ENCODE measurements at regions not wholly inside any gene's neighbourhood (a gene's known extent, or its start where the extent isn't known, plus 50 kb on each side); places are given as distances from the start of the nearest gene placed in this dataset.

DNA sequence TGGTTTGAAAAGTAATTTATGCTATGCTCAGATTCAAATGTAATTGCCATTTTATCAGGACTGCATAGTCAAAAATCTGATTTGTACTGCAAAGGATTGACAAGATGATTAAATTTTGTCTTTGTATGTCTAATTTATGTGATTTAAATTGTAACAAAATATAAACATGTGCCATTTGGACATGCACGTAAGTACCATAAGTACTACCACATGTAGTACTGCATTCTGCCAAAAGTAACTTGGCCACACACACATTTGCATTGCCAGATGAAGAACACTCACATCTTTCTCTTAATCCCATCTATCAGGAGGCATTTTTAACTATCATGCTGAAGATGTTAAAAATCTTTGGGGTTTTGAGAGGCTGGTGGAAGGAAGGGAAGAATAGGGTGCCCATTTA lies 133.3 kb downstream of the KLF12 start:
- no peak for DNase-seq (ENCODE audit: low read depth)

DNA sequence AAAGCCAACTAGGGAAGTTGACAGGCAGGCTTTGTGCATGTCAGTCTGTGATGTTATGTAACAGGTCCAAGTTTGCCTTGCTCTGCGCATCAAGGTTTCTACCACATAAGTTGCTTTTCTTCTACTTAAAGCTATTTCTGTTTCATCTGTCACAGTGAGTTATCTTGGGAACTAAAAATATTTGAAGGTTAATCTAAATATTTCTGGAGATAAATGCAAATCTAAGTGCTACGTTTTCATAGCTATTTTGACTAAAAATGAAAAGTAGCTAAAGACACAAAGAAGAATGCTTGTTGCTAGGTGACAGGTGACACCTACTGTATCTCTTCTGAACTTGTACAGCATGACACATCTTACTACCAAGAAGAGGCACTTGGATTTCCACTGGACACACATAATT lies 135.6 kb downstream of the KLF12 start:
- DNase-seq (ENCODE audit: low read depth), result no peak

DNA sequence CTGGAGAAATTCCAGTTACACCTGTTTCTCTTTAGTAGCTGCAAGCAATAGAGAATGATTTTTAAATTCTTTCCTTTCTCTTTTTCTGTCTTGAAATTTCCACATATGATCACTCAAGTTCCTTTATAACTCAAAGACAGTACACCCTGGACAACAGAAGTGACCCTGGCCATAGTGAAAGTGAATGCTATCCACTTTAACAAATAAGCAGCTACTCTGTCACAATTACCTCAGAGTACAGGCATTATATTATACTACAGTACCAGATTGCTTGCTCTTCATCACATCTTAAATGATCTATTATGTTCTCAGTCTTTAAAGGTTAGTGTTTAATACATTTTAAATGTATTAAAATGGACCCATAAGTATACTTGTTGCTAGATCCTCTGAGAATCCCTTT lies 136.2 kb downstream of the KLF12 start:
- no peak for DNase-seq (ENCODE audit: low read depth)

DNA sequence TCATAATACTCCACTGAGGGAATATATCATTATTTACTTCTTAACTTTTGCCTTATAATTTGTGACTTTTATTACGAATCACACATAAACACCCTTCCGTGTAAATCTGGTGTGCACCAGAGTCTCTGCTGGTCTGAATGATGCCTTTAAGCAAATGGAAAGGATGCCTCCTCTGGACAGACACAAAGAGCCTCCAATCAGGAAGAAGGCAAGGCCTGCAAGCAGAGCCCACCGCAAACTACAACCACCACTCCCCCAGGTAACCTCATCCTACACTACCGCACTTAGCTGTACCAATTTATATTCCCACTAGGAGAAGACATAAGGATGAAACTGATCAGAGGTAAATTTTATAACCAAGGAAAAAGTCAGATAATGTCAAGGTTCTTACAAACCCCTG lies 137.6 kb downstream of the KLF12 start:
- DNase-seq (ENCODE audit: low read depth), result no peak

DNA sequence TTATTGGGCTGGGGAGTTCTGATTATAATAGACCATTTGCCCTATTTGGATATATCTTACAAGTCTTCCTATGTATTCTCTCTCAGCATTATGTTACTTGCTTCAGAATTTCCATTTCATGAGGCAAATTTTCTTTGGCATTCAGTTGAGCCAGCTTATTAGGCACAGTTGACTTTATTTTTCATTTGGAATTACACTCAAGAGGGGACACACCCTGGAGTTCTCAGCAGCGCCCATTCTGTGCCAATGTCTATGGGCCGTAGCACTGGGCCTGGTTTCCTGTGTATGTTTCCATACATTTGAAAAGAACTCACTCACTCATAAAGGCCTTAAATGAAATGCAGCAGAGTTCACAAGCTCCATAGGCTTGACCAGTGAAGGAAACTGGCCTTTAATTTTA lies 138.5 kb downstream of the KLF12 start:
- no peak for DNase-seq (ENCODE audit: low read depth)

DNA sequence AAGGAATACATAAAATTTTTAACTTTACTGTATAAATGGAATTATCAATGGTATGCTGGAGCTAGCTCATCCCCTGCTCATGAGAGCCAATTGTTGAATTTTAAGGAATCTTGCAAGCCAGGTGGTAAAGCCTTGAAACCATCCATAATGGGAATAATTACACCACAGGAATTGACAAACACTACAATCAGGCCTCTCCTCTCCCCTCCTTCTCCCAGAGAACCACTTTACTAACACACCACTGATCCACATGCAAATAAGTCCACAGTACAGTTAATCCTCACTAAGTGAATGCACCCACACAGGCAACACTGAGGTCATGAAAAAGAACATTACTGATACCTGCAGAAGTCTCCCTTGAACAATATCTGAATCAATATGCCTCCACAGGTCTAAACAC lies 140.5 kb downstream of the KLF12 start:
- DNase-seq (ENCODE audit: low read depth), result no peak

DNA sequence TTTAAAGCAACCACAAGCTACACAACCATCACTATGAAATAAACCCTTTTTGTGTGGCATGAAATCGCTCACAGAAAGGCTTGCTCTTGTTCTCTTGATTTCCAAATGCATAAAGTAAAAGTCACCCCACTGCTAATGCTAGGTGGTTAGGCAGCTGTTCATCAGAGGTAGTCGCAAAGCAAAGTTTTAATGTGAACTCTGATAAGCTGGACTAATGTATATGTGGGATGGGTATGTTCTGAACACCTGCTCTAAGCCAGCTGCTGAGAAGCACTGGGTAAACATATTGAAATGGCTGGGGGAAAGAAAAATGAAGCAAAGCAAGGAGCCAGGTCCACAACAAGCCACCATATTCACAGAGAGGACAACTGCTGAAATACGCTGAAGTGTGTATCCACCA lies 142.3 kb downstream of the KLF12 start:
- no peak for DNase-seq (ENCODE audit: low read depth)

DNA sequence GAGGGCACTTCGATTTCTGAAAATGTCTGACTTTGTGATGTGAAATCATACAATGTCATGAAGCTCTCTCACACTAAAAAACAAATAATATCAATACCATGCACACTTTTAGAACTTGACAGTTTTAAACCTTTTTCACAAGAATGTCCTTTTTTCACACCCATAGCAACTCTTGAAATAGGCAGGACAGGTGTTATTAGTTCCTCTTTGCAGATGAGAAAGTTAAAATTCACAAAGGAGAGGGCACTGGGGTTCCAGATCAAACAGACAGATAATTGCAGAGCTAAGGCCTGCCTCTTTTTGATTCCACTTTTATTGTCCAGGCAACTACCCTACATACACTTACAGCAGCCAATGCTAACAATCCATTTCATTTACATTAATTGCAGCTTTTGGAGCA lies 142.8 kb downstream of the KLF12 start:
- DNase-seq (ENCODE audit: low read depth), result no peak

DNA sequence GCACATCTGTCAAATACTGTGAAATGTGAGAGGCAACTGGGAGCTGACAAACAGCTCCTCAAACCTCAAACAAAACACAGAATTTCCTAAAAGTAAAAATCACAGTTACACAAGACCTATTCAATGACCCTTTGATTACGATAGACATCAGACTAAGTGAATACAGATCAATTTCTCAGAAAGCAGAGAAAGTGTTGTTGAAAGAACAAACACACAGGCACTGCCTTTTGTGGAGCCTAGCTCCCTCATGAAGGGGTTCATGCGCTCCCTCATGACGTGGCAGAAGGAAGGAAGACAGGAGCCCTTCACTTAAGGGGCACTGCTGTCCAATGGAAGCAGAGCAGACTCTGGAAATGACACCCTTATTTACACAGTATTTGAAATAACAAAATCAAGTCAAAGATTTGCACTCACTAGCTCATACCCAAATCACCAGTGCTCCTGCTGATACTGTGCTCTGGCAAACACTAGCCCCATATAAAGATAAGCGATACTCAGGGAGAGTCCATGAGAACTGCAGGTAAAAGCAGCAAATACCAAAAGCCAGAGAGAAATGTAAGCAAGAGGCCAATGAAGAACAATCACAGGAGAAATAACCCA lies 144.9 kb downstream of the KLF12 start:
- DNase-seq (ENCODE audit: low read depth), result no peak

DNA sequence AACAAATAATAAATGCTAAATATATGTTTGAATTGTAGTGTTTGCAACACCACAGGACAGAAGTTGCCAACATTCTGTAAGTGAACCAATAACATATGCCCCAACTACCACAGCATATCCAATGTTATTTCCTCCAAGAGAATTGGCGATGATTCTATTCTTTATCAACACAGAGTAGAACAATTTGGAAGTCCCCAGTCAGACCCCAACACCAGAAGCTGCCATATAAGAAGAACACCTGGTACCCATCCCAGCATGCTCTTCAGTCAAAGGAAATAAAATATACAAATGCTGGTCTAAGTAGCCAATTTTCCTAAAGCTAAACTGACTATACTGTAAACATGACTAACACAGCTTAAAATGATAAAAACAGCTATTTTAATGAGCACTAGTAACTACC lies 145.7 kb downstream of the KLF12 start:
- no peak for DNase-seq (ENCODE audit: low read depth)

DNA sequence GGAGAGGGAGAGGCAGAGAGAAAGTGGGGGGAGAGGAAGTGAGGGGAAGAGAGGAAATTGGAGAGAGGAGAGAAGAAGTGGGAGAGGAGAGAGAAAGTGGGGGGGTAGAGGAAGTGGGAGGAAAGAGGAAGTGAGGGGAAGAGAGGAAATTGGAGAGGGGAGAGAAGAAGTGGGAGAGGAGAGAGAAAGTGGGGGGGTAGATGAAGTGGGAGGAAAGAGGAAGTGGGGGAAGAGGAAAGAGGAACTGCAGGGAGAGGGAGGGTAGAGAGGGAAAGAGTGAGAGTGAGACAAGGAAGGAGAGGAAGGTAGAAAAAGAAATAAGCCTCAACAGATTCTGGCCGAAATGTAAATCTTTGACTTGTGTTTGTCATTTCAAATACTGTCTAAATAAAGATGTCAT lies 146.6 kb downstream of the KLF12 start:
- DNase-seq (ENCODE audit: low read depth), result no peak

DNA sequence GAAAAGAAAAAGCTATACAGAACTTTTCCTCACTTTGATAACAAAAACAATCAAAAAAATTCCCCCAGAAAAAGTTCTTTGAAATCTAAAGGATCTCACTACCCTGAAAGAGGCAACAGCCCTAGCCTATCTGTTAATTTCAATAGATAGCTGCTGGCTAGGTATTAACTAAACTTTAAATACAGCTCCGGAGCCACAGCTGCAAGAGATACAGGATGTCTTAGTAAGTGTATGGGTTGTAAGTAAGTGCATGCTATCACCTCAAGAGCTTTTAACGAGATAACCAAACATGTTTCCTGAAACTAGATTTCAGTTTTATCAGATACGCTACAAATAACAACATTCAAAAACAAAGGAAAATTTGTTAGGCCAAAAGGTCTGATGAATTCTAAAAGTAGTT lies 148.4 kb downstream of the KLF12 start:
- DNase-seq (ENCODE audit: low read depth), result no peak

DNA sequence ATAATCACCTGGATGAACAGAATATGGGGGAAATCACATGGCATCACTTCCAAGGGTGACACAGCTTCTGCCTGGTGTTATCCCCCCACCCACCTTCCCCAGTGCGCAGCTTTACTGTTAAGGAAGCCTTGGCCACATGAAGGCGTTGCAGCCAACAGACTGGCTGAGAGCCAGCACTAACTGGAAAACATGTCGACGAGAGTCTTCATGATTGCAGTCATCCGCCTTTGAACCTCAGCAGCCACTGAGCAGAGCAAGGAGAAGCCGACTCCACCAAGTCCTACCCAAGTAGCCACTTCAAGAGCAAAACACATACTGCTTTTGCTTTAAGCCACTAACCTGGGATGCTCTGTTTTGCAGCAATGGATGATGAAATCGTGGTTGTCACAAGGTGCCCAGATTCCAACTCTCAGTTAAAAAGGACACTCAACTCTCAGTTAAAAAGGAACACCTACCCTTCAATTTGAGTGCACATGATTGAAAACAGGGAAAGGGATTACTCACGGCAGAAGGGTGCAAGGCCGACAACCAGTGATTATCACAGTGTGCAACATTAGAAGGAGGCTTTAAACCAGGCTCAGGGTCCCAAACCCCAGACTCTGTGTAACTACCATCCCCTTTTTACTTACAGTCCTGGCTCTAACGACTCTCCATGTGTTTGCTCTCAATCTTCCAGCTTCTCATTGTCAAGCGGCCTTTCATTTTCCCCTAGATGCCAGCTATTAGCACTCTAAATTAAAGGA lies 149.1 kb downstream of the KLF12 start:
- no peak for DNase-seq (ENCODE audit: low read depth)

DNA sequence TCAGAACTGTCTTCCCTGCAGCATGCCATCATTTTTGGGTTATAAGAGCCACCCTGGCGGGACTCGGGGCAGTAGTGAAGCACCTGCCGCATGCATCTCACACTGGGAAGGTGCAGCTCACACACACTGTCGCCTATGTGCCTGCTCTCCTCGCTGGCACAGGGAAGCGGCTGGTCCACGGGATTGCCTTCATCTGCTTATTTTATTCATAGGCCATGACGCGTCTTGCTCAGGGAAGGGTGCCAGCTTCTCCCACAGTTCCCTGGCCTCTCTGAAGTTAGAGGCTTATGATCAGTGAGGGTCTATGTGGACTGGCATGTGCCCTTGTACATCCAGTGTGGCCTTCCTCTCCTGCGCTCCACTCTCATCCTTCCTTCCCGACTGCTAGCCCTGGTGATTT lies 150.0 kb downstream of the KLF12 start:
- DNase-seq (ENCODE audit: low read depth), result no peak

DNA sequence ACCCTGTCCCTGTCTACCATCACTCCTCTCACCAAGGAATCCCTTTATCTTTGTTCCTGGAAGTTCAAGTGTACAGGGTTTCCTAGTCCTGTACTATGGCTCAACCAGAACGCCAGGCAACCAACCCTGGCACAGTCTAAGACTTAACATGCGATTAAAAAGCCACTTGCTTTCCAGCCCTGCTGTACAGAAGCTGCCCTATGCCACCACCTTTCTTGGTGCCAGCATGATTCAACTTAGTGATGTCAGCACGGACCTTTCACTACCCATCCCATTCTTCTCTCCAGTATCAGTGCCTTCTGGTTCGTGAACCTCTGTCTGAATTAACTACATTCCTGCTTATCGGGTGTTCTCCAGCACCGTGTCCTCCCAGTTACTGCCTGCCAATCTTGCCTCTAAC lies 151.1 kb downstream of the KLF12 start:
- DNase-seq (ENCODE audit: low read depth), result no peak

DNA sequence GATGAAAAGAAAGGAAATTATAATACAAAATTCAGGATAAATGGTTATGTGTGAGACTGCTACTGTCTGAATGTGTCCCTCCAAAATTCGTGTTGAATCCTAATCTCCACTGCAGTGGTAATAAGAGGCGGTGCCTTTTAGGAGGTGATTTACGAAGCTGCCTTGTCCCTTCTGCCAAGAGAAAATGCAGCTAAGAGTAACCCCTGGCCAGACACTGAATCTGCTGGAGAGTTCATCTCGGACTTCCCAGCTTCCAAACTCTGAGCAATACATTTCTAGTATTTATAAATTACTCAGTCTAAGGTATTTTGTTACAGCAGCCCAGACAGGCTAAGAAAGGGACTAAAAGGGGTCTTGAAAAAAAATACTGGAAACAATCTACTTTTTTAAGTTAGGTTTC lies 152.6 kb downstream of the KLF12 start:
- DNase-seq (ENCODE audit: low read depth), result no peak

DNA sequence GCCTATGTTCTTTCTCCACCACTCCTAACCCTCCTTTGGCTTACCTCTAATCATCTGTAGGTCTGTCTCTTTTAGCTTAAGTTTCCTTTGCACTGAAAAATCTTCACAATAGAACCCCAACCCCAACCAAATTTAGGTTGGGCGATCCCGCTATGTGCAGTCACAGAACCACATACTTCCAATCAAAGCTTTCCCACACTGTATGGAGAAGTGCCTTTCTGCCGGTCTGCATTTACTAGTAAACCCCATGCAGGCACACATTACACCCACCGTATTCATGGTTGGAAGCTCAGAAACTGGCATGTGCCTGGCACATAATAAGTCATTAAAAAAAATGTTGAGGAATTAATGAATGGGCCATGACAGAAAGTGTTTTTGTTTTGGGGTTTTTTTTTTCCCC lies 158.4 kb downstream of the KLF12 start:
- DNase-seq (ENCODE audit: low read depth), result no peak

DNA sequence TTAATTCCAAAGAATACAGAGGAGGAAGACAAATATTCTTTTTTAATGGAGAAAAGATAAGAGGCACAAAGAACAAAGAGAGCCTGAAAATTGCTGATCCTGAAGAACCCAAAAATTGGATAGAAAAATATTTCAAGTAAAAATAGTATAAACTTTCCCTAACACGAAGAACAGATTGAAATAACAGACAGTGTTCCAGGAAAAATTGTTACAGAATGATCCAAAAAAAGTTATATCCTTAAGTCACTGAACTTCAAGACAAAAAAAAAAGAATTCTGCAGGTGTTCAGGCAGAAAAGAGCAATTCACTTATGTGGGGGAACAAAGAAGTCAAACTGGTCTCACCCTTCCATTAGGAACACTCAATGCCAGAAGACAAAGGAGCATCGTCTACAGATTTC lies 160.2 kb downstream of the KLF12 start:
- no peak for DNase-seq (ENCODE audit: low read depth)

DNA sequence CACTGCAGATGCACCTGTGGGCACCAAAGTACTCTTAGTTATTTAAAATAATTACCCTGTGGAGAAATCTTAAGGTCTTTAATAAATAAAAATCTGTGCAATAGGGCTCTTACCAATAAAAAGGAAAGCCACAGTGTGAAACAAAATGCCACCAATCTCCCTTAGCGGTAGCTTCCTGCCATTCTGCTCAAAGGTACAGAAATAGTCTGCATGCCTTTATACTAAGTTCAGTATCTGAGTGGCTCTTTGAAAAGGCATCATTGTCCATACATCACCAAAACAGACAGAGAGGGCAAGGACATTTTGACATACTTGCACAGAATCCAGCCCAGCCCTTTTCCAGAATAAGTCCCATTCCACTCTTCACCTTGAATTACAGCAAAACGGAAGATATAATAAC lies 161.0 kb downstream of the KLF12 start:
- no peak for DNase-seq (ENCODE audit: low read depth)

DNA sequence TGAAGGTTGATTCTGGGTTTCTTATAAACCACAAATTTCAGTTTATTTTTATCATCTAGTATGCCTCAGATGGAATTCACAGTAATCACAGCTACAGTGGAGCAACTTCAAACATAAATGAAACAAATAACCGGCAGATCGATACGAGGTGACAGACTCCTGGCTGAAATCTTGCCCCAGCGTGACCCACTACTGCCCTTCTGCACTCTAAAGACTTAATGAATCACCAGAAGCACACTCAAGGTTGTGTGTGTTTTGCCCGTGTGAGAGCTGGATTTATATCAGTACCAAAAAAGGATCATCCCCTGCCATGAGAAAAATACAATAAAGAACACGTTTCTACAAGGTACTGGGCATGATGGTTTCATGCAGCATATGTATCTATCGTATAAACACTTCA lies 161.7 kb downstream of the KLF12 start:
- no peak for DNase-seq (ENCODE audit: low read depth)

DNA sequence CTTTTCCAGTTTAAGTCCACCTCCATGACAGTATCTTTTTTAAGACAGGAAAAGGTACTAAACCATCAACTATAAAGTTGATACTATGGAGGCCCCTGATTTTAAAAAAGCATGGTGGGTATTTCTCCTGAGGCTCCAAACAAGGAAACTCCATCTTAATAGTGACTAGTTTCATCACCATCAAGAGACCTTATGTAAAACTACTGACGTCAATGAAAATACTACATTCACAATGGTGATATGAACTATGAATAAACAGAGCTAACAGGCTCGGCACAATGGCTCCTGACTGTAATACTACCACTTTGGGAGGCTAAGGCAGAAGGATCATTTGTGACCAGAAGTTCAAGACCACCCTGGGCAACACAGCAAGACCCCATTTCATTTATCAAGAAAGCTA lies 162.7 kb downstream of the KLF12 start:
- DNase-seq (ENCODE audit: low read depth), result no peak

DNA sequence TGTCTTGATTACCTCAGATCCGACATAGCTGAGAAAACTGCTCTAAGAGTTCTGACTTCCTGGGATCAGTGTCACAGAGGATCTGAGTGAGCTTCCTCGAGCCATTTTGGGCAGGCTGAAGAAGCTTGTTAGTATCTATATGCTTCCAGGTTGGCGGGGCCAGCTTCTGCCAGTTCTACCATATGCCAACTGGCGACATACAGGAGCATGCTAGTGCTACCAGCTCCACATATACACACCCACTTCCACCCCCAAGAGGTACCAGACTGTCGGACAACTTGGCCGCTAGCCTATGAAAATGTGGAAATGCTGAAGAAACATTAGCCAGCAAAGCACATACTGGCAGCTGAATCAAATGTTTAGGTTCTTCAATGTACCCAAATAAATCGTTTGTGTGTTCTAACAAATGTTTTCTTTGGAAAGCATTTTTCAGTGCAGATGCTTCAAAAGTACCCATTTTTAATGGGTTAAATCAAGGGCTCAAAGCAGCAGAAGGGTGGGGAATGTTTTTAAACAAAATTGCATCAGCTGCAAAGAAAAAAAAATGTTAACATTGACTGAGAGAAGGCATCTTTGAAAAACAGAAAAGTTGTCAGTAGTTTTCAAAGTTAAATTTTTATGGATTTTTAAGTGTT lies 163.7 kb downstream of the KLF12 start:
- no peak for DNase-seq (ENCODE audit: low read depth)

DNA sequence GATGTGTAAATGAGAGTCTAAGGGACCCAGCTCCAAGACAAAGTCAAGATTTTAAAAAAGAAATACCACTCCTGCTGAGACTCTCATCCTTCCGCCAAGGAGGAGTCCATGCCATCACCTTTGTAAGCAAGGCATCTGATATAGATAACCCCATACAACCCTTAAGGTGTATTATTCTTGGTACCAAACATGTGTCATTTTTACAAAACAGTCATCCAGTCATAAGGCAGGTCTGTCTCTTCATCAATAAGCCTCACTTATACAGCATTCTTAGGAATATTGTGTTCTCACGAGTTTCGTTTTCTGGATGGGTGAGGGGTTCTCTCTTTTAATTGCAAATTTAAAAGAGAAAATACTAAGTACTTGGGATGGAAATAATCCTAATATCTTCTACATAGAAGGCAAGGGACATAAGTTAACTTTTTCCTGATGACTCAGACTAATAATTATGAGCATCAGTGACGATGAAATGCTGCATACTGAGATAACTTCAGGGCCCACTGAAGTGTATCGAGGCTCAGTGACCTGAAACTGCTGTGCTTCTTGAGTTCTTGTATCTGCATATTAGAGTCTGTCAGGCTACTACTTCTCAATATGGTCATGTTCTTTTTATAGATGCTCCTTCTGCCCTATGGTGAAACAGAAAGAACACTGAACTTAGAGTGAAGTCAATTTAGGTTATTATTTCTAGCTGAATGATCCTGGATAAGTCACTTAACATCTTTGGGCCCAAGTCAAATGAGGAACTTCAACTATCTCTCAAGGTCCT lies 166.6 kb downstream of the KLF12 start:
- no peak for DNase-seq (ENCODE audit: low read depth)

Measured in ELR (cell line).